ENCODE measurements at regions not wholly inside any gene's neighbourhood (a gene's known extent, or its start where the extent isn't known, plus 50 kb on each side); places are given as distances from the start of the nearest gene placed in this dataset.

- TF ChIP-seq POLR2A (IDR thresholded peaks at IDR 0.05; ENCODE audit: low read length) (no peak), GATA1 (IDR thresholded peaks at IDR 0.05; ENCODE audit: low read depth, low read length) (no peak)
Observed at GRCh38 chr18:29459972-29460371, 1283.0 kb upstream of the CDH2 start.

Data from erythroblast (primary cell).